ENCODE measurements at regions not wholly inside any gene's neighbourhood (a gene's known extent, or its start where the extent isn't known, plus 50 kb on each side); places are given as distances from the start of the nearest gene placed in this dataset.

DNA sequence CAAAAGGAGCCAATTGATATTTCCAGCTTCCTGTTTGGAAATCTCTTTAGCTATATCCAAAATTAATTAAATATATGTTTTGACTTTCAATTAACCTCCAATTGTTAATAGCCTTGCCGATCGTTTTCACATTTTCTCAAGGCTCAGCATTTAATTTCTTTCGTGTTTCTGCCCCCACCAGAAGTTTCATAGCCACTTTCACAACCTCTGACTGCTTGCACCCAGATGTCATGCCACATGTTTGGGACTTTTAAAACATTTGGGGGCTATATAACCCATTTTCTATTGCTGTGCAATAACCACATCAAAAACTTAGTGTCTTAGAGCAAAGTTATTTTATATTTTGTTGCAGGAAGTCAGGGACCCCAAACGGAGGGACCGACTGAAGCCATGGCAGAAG is 510.6 kb upstream of the CNTNAP2 start:
- H3K27me3 Mint-ChIP-seq, result no peaks in the 10 kb centered on the region
- TF ChIP-seq EZH2 (IDR thresholded peaks at IDR 0.05; ENCODE audit: borderline replicate concordance, insufficient read depth, low read depth, low read length, poor library complexity, severe bottlenecking), result no peak
- TF ChIP-seq CTCF (IDR thresholded peaks at IDR 0.05), result no peak
- Histone ChIP-seq H3K4me1 (ENCODE audit: control insufficient read depth in 2 of 2, insufficient read depth in 2 of 2, low read length in 2 of 2) (no peaks in the 10 kb centered on the region), H2AFZ (ENCODE audit: insufficient read depth, low read depth, low read length, poor library complexity, severe bottlenecking) (no peak overlapping the region), H3K4me3 (ENCODE audit: control extremely low read depth in 1 of 5, extremely low read depth in 1 of 5, insufficient read depth in 1 of 5, low read depth in 2 of 5, low read length in 4 of 5) (no peak overlapping the region), H3K79me2 (ENCODE audit: control insufficient read depth, insufficient read depth, low read length) (no peaks in the 10 kb centered on the region), H3K9ac (ENCODE audit: low read length) (no peak overlapping the region), H3K9me3 (ENCODE audit: control extremely low read depth in 1 of 3, control insufficient read depth in 2 of 3, insufficient read depth in 1 of 3, low read length in 2 of 3) (no peaks in the 10 kb centered on the region), H3K4me2 (replicated peaks; ENCODE audit: low read depth, low read length, poor library complexity, severe bottlenecking) (no peak overlapping the region), H3K27ac (ENCODE audit: low read length in 2 of 2) (no peak overlapping the region), H3K36me3 (replicated peaks in 1 of 2; ENCODE audit: control extremely low read depth in 1 of 2, control insufficient read depth in 1 of 2, extremely low read depth in 1 of 2, insufficient read depth in 2 of 2, low read length in 1 of 2) (no peaks in the 10 kb centered on the region), H4K20me1 (ENCODE audit: control insufficient read depth, insufficient read depth, low read length, poor library complexity, severe bottlenecking) (no peaks in the 10 kb centered on the region), H3K27me3 (replicated peaks in 1 of 4; ENCODE audit: control extremely low read depth in 1 of 4, control insufficient read depth in 3 of 4, insufficient read depth in 4 of 4, low read length in 3 of 4) (no peaks in the 10 kb centered on the region)
- WGBS (ENCODE audit: insufficient coverage), result no CpG with 5 or more reads among the region's 5 CpGs
- H3K4me1 Mint-ChIP-seq, result no peaks in the 10 kb centered on the region
- H3K9me3 Mint-ChIP-seq (ENCODE audit: insufficient read depth), result peaks cover 5% of the 10 kb centered on the region
- DNase-seq (no peak), ATAC-seq (ENCODE audit: low read depth) (no peak)
- POLR2A ChIA-PET, result no interaction called here
- intact Hi-C loops (cut with micrococcal nuclease), result no loop called here
- H3K27ac Mint-ChIP-seq, result no peak overlapping the region
- CTCF ChIA-PET, result interaction anchor here (0.6 kb wide), 1 partner anchor 103 kb away, joined by 3 read pairs; no protein-coding TSS in a partner anchor
- no peak overlapping the region for H3K4me3 Mint-ChIP-seq

DNA sequence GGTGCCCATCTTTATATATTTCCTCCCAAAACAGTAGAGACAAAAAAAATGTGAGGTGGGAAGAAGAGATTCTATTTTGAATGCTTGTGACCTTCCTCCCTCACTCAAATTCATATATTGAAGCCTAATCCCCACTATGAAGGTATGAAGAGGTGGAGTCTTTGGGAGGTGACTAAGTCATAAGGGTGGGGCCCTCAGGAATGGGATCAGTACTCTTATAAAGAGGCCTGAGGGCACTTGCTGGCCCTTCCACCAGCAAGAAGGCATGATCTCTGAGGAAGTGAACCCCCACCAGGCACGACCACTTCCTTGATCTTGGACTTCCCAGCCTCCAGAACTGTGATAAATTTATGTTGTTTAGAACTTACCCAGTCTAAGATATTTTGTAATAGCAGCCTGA is 517.2 kb upstream of the CNTNAP2 start:
- H3K9ac ChIP-seq (ENCODE audit: low read length), result no peak overlapping the region
- no peaks in the 10 kb centered on the region for H3K27me3 Mint-ChIP-seq
- no peaks in the 10 kb centered on the region for H4K20me1 ChIP-seq (ENCODE audit: control insufficient read depth, insufficient read depth, low read length, poor library complexity, severe bottlenecking)
- H3K9me3 Mint-ChIP-seq (ENCODE audit: insufficient read depth), result peaks cover 3% of the 10 kb centered on the region
- no peaks in the 10 kb centered on the region for H3K4me1 ChIP-seq (ENCODE audit: control insufficient read depth in 2 of 2, insufficient read depth in 2 of 2, low read length in 2 of 2)
- H2AFZ ChIP-seq (ENCODE audit: insufficient read depth, low read depth, low read length, poor library complexity, severe bottlenecking), result no peak overlapping the region
- WGBS (ENCODE audit: insufficient coverage), result no CpG with 5 or more reads among the region's 1 CpG
- TF ChIP-seq EZH2 (IDR thresholded peaks at IDR 0.05; ENCODE audit: borderline replicate concordance, insufficient read depth, low read depth, low read length, poor library complexity, severe bottlenecking), result no peak
- TF ChIP-seq CTCF (IDR thresholded peaks at IDR 0.05), result no peak
- no peak overlapping the region for H3K27ac Mint-ChIP-seq
- ATAC-seq (ENCODE audit: low read depth), result no peak
- DNase-seq, result no peak
- H3K4me1 Mint-ChIP-seq, result no peaks in the 10 kb centered on the region
- intact Hi-C loops (cut with micrococcal nuclease), result no loop called here
- no peaks in the 10 kb centered on the region for H3K79me2 ChIP-seq (ENCODE audit: control insufficient read depth, insufficient read depth, low read length)
- no peak overlapping the region for H3K4me3 Mint-ChIP-seq
- no peak overlapping the region for H3K27ac ChIP-seq (ENCODE audit: low read length in 2 of 2)
- no peak overlapping the region for H3K4me3 ChIP-seq (ENCODE audit: control extremely low read depth in 1 of 5, extremely low read depth in 1 of 5, insufficient read depth in 1 of 5, low read depth in 2 of 5, low read length in 4 of 5)
- ChIA-PET CTCF (no interaction called here), POLR2A (no interaction called here)
- no peaks in the 10 kb centered on the region for H3K9me3 ChIP-seq (ENCODE audit: control extremely low read depth in 1 of 3, control insufficient read depth in 2 of 3, insufficient read depth in 1 of 3, low read length in 2 of 3)
- no peaks in the 10 kb centered on the region for H3K27me3 ChIP-seq (replicated peaks in 1 of 4; ENCODE audit: control extremely low read depth in 1 of 4, control insufficient read depth in 3 of 4, insufficient read depth in 4 of 4, low read length in 3 of 4)
- no peak overlapping the region for H3K4me2 ChIP-seq (replicated peaks; ENCODE audit: low read depth, low read length, poor library complexity, severe bottlenecking)
- H3K36me3 ChIP-seq (replicated peaks in 1 of 2; ENCODE audit: control extremely low read depth in 1 of 2, control insufficient read depth in 1 of 2, extremely low read depth in 1 of 2, insufficient read depth in 2 of 2, low read length in 1 of 2), result no peaks in the 10 kb centered on the region
